GM12864 (cell line): ENCODE measurements at regions not wholly inside any gene's neighbourhood (a gene's known extent, or its start where the extent isn't known, plus 50 kb on each side); places are given as distances from the start of the nearest gene placed in this dataset.

Source experiments
- DNase-seq: peaks from one replicate; pipeline ENCODE4 v3.0.0-alpha.2; 2011; ENCODE audit warnings: low read depth
- H3K4me3 ChIP-seq: 2 replicates; pipeline ENCODE4 v1.5.1; 2011; ENCODE audit warnings: mild to moderate bottlenecking, low read depth, low read length, control low read depth
- TF ChIP-seq, protein P1 (sequence below): IDR thresholded peaks from 2 replicates; pipeline ENCODE4 v1.5.1; 2011; ENCODE audit warnings: low read depth, mild to moderate bottlenecking, moderate library complexity, low read length, control low read depth, inconsistent platforms; ENCODE audit errors: missing control alignments

DNA sequence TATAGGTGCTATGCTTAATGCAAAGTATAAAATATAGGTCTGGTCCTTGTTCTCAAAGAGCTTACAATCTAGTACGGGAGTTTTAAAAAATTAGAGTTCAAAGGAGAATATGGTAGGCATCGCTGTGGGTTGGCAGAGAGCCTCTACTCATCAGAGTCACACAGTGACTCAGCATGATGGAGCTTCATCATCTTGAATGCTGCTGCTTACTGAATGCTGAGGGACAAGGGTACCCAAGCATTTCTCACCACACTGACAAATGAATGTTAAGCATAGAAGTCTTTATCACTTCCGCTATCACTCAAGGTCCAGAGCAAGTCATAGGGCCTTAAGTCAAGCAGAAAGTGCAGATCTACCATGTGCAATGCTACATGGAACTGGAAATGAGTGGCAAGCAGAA is 268.6 kb upstream of the IGFBP7 start:
- TF ChIP-seq, protein P1, sequence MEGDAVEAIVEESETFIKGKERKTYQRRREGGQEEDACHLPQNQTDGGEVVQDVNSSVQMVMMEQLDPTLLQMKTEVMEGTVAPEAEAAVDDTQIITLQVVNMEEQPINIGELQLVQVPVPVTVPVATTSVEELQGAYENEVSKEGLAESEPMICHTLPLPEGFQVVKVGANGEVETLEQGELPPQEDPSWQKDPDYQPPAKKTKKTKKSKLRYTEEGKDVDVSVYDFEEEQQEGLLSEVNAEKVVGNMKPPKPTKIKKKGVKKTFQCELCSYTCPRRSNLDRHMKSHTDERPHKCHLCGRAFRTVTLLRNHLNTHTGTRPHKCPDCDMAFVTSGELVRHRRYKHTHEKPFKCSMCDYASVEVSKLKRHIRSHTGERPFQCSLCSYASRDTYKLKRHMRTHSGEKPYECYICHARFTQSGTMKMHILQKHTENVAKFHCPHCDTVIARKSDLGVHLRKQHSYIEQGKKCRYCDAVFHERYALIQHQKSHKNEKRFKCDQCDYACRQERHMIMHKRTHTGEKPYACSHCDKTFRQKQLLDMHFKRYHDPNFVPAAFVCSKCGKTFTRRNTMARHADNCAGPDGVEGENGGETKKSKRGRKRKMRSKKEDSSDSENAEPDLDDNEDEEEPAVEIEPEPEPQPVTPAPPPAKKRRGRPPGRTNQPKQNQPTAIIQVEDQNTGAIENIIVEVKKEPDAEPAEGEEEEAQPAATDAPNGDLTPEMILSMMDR = no peak
- H3K4me3 ChIP-seq = no peak overlapping the region
- no peak for DNase-seq

DNA sequence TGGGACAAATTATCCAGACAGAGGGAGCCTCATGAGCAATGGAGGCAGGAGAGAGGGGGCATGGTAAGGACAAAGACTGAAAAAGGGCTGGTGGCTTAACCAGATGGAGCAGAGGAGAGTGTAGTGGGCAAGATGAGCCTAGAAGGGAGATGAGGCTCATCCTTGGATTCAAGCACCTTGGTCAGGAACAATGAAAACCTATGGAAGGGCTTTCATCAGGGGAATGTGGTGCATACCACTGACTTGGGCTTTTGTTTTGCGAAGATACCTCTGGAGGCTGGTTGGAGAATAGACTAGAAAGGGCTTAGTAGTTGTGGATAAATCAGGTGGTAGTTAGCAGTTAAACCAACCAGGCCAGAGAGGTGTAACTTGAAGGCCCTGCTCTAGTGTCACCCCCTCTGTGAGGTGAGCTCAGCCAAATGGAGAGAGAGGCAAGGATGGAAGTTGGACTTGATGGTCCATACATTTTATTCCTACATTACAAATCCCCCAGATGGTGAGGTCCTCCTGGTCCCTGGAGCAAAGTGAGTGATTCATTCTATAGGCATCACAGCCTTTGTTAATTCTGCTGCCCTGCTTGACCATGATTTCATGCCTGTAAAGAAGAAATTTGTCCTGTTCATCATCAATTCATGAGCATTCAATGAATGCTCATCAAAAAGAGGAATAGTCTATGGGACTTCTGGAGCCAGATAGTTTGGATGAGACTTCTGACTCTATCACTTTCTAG is 264.8 kb upstream of the IGFBP7 start:
- DNase-seq = no peak
- no peak overlapping the region for H3K4me3 ChIP-seq
- TF ChIP-seq, protein P1 = no peak

DNA sequence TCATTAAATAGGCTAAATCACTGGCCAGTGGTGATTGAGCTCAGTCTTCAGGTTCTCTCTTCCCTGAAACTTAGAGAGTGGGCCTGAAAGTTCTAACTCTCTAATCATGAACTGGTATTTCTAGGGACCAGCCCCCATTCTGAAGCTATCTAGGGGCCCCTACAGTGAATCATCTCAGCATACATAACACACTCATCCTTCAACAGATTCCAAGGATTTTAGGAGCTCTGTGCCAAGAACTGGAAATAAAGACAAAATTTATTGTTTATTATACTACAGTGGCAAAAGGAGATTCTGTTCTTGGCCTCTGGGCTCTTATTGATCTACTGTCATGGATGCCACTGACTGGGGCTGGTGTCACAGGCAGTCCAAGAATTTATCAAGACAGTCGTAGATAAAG is 263.8 kb upstream of the IGFBP7 start:
- DNase-seq = no peak
- TF ChIP-seq, protein P1 = no peak
- H3K4me3 ChIP-seq = no peak overlapping the region

DNA sequence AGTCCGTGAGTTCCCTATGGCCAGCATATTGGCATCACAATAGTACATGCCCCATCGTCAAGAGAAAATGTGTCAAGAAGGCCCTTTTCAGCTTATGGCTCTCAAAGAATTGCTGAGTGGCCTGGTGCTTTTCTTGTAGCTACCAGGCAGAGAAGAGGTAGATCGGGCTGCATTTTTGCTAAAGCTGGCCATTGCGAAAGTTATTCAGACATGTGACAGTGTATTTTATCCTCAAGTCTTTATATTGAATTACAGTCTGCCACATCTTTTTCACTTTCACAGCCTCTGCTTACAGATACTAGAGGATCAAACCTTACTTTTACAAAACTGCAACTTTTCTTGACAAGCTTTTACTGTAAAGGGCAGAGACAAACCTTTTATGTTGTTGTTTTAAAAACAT is 261.5 kb upstream of the IGFBP7 start:
- DNase-seq = no peak
- H3K4me3 ChIP-seq = no peak overlapping the region
- TF ChIP-seq, protein P1 = no peak

DNA sequence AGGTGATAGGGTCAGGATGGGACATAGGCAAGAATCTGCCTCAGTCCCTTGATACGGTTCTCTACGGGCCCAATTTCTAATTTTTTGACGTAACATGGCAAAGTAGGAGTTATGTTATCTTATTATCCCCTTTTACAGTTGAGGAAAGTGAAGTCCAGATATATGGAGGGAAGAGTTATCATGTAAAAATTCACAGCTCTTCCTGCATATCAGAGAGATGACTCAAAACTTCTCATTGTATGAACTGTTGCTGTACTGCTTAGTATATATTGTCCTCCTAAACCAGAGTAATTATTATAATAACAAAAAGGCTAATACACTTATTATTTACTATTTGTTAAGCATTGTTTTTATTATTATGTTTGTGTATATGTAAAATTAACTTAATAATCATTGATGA is 260.5 kb upstream of the IGFBP7 start:
- TF ChIP-seq, protein P1 = no peak
- no peak overlapping the region for H3K4me3 ChIP-seq
- DNase-seq = no peak

DNA sequence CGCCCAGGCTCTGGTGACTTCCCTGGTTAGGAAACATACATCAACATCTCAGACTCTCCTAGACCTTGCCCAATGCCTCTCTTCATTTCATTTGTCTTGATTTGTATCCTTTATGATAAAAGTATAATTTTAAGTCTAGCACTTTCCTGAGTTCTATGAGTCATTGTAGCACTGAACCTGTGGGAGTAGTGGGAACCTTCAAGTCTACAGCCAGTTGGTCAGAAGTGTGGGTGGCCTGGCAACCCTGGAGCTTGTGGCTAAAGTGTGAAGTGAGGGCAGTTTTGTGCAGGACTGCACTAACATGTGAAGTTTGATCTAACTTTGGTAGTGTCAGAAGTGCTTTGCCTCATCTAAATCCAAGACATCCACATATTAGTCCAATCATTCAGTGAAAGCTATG is 259.3 kb upstream of the IGFBP7 start:
- DNase-seq = no peak
- TF ChIP-seq, protein P1 = no peak
- no peak overlapping the region for H3K4me3 ChIP-seq

DNA sequence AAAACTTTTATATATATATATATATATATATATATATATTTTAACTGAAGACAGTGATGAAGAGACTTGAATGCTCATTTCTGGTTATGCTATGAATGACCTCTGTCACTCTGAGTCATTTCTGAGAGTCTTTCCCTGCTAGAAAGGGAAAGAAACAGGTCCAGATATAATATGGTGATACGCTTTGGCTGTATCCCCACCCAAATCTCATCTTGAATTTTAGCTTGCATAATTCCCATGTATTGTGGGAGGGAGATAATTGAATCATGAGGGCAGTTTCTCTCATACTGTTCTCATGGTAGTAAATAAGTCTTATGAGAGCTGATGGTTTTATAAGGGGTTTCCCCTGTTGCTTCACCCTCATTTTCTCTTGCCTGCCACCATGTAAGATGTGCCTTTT is 254.1 kb upstream of the IGFBP7 start:
- TF ChIP-seq, protein P1 = no peak
- DNase-seq = no peak
- no peak overlapping the region for H3K4me3 ChIP-seq
